ENCODE measurements at regions not wholly inside any gene's neighbourhood (a gene's known extent, or its start where the extent isn't known, plus 50 kb on each side); places are given as distances from the start of the nearest gene placed in this dataset.
"Not testable (repeated sequence)": the region's sequence is repeated elsewhere in the genome, so short reads cannot be mapped to it uniquely, and the experiment has no call there.

DNA sequence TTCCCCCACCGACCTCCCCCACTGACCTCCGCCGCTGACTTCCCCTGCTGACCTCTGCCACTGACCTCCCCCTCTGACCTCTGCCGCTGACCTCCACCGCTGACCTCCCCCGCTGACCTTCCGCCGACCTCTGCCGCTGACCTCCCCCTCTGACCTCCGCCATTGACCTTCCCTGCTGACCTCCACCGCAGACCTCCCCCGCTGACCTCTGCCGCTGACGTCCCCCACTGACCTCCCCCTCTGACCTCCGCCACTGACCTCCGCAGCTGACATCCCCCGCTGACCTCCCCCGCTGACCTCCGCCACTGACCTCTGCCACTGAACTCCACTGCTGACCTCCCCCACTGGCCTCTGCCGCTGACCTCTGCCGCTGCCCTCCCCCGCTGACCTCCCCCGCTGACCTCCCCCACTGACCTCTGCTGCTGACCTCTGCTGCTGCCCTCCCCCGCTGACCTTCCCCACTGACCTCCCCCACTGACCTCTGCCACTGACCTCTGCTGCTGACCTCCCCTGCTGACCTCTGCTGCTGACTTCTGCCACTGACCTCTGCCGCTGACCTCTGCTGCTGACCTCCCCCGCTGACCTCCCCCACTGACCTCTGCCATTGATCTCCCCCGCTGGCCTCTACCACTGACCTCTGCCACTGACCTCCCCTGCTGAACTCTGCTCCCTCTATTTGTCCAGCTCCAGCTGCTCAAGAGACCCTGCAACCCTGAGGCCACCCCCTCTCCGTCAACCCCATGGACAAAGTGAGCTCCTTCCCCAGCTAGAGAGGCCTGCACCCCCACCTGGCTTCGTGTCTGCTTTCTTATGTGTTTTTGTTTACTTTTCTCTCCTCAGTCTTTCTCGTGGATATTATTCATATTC is 91.4 kb upstream of the AFDN start:
- no peak for DNase-seq (ENCODE audit: low read depth)

DNA sequence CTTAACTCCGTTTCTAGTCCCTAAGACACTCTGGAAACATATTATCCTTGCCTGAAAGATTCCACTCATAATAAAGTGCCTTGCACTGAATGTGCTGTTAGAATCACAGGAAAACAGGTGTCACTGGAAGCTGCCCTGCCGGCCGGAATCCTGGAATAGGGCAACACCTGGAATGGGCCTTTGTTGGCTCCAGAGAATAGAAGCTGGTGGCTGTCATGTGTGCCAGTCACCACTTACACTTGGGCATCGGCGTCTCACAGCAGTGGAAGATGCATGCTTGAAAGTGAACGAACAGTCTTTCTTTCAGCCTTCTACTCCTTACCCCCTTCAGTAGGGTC is 90.8 kb upstream of the AFDN start:
- DNase-seq (ENCODE audit: low read depth) = no peak

GRCh38 chr6:167736486-167737204 is 90.1 kb upstream of the AFDN start:
- DNase-seq (ENCODE audit: low read depth) = peak; percentile 35

- DNase-seq (ENCODE audit: low read depth) = no peak
Observed at GRCh38 chr6:167737205-167737830, 89.4 kb upstream of the AFDN start.

DNA sequence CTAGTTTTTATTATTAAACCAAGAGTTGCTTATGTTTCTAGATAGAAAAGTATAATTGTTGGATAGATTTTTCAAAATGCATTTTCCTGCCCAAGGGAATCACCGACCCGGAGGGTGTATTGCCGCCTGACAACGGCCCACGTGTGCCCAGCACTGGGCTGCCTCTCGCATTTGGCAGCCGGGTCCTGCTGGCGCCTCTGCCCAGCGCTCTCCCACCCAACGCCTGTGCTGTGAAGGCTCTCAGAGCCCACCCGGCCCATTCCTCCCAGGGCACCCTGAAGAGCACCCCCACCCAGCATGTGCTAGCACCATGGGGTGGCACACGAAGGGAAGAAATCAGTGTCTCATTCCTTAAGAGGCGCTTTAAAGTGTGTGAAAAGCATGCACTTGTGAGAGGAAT is 88.3 kb upstream of the AFDN start:
- no peak for DNase-seq (ENCODE audit: low read depth)

DNA sequence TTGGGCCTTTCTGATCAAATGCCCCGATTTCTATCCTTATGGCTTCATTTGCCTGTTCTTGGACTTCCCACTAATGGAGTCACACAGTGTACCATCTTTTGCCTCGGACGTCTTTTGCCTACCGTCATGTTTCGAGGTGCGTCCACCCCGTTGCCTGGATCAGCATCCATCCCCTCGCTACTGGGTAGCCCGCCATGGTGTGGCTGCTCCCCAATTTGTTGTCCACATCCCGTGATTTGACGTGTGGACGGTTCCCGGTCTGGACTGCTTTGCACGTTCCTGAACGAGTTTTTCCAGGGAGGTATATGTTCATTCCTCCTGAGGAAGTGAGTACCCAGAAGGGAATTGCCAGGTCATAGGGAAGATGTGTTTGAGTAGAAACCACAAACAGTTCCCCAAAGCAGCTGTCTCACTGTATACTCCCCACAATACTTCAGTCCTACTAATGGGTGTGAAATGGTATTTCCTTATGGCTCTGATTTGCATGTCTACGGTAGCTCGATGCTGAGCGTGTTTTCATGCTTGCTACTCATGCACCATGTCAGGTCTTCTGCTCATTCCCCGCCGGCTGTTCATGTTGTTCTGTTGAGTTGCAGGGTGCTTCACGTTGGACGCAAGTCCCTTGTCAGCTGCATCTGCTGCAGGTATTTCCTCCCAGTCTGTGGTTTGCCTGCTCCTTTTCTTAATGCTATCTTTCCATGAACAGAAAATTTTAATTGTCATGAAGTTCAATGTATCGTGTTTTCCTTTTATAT is 86.8 kb upstream of the AFDN start:
- no peak for DNase-seq (ENCODE audit: low read depth)

GRCh38 chr6:167742719-167743303 is 83.9 kb upstream of the AFDN start:
- DNase-seq (ENCODE audit: low read depth) = peak; percentile 38

DNA sequence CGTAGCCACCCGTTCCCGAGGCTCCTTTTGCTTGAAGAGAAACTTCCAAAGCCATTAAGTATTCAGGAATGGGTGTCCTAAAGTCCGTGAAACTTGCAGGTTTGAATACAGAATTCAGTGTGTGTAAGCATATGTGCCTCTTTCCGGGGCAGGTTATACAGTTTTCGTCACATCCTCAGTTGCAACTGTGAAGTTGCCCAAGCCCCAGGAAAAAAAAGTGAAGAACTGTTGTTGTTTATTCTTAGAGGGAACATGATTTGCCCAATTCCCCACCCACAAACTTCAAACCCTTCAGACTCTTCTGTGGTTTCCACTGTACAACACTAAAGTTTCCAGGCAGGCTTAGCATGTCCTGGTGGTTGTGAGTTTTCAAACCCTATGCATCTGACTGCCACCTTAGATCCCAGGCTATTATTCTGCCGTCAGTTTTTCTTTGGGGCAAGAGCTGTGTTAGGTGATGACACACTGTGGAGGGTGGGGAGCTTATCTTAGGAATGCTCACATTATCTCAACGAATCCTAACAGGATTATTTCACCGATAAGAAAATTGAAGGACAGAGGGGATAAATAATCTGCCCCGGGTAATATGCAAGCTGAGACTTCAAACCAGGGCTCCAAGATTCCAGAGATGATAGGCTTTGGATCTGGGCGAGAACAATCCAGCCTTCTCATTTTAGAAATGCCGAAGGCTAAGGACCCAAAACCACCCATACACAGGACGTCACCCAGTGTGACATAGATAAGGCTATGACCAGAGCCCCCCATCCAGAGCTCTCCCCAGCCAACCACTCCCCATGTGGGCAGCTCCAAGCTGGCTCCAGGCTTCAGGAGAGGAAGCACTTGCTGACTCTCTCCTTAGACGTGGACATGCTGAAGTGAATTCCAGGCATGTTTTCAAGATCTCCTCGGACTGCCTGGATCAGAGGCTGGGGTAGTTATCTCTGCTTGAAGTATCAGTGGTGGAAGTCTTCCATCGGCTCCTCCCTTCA is 81.7 kb upstream of the AFDN start:
- no peak for DNase-seq (ENCODE audit: low read depth)

GRCh38 chr6:167745670-167746389 is 80.9 kb upstream of the AFDN start:
- no peak for DNase-seq (ENCODE audit: low read depth)

GRCh38 chr6:167746390-167746907 is 80.3 kb upstream of the AFDN start:
- no peak for DNase-seq (ENCODE audit: low read depth)

GRCh38 chr6:167746975-167747374 is 79.7 kb upstream of the AFDN start:
- no peak for DNase-seq (ENCODE audit: low read depth)

DNA sequence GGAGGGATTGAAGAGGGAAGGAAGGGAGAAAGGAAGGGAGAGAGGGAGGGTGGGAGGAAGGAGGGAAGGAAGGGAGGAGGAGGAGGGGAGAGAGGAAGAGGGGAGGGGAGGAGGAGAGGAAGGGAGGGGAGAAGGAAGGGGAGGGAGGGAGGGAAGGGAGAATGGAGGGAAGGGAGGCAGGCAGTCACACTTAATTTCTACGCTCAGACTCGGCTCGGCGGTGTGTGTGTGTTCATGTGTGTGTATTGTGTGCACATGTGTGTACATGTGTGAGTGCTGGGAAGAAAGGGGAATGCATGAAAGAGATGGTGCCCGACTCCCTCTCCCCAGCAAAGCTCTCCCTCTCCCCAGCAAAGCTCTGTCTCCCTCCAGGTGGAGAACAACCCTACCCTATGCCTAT is 79.1 kb upstream of the AFDN start:
- no peak for DNase-seq (ENCODE audit: low read depth)

- no peak for DNase-seq (ENCODE audit: low read depth)
Observed at GRCh38 chr6:167748046-167748445, 78.7 kb upstream of the AFDN start.

- peak; percentile 26 for DNase-seq (ENCODE audit: low read depth)
Observed at GRCh38 chr6:167748458-167749379, 78.0 kb upstream of the AFDN start.

DNA sequence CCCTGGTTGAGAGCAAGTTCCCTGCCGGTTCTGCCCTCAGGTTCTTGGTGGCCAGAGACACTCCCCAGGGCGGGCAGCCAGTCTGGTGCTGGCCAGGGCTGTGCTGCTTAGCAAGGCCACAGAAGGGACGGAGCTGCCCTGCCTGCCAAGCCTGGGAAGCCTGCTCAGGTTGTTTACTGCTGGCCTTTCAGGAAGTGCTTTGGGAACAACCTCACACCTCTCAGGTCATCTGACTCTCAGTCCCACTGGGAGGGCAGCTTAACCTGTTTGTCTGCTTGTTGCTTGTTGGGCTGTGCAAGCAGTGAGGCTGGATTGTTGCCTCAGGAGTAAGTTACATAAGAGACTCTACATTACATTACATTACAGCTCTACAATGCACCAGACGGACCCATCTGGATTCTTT is 75.8 kb upstream of the AFDN start:
- no peak for DNase-seq (ENCODE audit: low read depth)

DNA sequence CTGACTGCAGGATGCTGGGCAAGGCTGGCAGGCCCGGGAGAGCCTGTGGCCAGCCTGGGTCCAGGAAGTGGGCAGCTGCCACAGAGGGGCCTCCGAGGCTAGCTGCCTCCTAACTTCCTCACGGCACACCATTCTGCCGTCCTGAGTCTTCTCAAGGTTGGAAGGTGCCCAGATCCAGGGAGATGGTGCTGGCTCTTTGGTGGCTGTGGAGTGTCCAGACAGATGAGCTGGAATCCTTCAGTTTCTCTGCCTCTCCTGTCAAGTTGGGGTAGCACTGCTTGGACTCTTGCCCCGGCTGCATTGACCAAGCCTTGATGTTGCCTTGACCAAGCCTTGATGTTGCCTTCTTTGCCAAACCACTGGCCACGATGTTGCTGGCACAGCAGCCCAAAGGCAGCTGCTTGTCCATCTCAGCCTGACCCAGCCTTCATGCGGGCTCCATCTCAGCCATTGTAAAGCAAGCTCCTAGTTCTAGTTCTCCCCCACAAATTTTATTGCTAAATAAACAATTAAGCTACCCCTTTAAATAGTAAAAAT is 75.1 kb upstream of the AFDN start:
- no peak for DNase-seq (ENCODE audit: low read depth)

- DNase-seq (ENCODE audit: low read depth) = not testable (repeated sequence)
Observed at GRCh38 chr6:167753281-167753680, 73.4 kb upstream of the AFDN start.

- no peak for DNase-seq (ENCODE audit: low read depth)
Observed at GRCh38 chr6:167754691-167755090, 72.0 kb upstream of the AFDN start.

Data from RPMI7951 (cell line).